ENCODE measurements at regions not wholly inside any gene's neighbourhood (a gene's known extent, or its start where the extent isn't known, plus 50 kb on each side); places are given as distances from the start of the nearest gene placed in this dataset.

DNA sequence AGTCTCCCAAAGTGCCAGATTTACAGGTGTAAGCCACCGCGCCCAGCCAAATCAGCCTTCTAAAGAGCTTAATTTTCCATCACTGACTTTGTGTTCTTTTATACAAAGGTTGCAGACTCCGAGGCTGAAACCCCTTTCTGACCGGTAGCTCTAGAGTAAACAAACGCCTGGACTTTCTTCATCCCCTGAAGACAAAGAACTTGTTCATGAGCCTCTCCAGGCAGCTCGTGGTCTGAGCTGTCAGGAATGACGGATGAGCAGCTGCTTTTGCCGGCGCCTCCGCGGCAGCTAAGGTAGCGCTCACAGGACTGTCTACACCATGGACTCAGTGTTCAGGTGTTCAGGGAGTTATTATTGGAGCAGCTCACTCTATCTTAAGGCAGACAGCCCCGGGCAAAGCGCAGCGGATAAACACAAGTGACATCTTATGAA lies 128.5 kb upstream of the ERRFI1 start (continued):
- TF ChIP-seq, protein P1, sequence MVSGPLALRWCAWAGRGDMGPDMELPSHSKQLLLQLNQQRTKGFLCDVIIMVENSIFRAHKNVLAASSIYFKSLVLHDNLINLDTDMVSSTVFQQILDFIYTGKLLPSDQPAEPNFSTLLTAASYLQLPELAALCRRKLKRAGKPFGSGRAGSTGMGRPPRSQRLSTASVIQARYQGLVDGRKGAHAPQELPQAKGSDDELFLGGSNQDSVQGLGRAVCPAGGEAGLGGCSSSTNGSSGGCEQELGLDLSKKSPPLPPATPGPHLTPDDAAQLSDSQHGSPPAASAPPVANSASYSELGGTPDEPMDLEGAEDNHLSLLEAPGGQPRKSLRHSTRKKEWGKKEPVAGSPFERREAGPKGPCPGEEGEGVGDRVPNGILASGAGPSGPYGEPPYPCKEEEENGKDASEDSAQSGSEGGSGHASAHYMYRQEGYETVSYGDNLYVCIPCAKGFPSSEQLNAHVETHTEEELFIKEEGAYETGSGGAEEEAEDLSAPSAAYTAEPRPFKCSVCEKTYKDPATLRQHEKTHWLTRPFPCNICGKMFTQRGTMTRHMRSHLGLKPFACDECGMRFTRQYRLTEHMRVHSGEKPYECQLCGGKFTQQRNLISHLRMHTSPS (CRISPR knock-in tag; IDR thresholded peaks at IDR 0.05; ENCODE audit: low read depth), result no peak
- TF ChIP-seq TARDBP (CRISPR knock-in tag; IDR thresholded peaks at IDR 0.05) (peak; percentile 85), ZFX (CRISPR knock-in tag; IDR thresholded peaks at IDR 0.05; ENCODE audit: low read depth) (no peak; the same call in 1 of the 2 replicates), ZNF484 (CRISPR knock-in tag; IDR thresholded peaks at IDR 0.05; ENCODE audit: borderline replicate concordance, low read depth) (no peak), ZNF589 (CRISPR knock-in tag; conservative IDR thresholded peaks at IDR 0.05) (no peak), SMAD3 (CRISPR knock-in tag; IDR thresholded peaks at IDR 0.05) (peak; percentile 87), ZNF577 (CRISPR knock-in tag; IDR thresholded peaks at IDR 0.05; ENCODE audit: borderline replicate concordance, low read depth) (no peak), ZSCAN12 (CRISPR knock-in tag; IDR thresholded peaks at IDR 0.05) (no peak), FOXA3 (CRISPR knock-in tag; IDR thresholded peaks at IDR 0.05) (peak; percentile 90), ZNF33B (CRISPR knock-in tag; IDR thresholded peaks at IDR 0.05) (no peak), KDM5A (IDR thresholded peaks at IDR 0.05; ENCODE audit: borderline replicate concordance, low read length) (peak; percentile 8; the same call in 1 of the 2 replicates), ZNF773 (CRISPR knock-in tag; IDR thresholded peaks at IDR 0.05; ENCODE audit: borderline replicate concordance) (no peak), ZNF670 (CRISPR knock-in tag; IDR thresholded peaks at IDR 0.05; ENCODE audit: borderline replicate concordance) (no peak), MAF1 (CRISPR knock-in tag; IDR thresholded peaks at IDR 0.05; ENCODE audit: borderline replicate concordance) (no peak), ZKSCAN8 (CRISPR knock-in tag; IDR thresholded peaks at IDR 0.05; ENCODE audit: borderline replicate concordance) (peak; percentile 39; the same call in 1 of the 2 replicates)
- TF ChIP-seq, protein P2, sequence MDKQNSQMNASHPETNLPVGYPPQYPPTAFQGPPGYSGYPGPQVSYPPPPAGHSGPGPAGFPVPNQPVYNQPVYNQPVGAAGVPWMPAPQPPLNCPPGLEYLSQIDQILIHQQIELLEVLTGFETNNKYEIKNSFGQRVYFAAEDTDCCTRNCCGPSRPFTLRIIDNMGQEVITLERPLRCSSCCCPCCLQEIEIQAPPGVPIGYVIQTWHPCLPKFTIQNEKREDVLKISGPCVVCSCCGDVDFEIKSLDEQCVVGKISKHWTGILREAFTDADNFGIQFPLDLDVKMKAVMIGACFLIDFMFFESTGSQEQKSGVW (CRISPR knock-in tag; IDR thresholded peaks at IDR 0.05; ENCODE audit: borderline replicate concordance), result no peak
- TF ChIP-seq, protein P3, sequence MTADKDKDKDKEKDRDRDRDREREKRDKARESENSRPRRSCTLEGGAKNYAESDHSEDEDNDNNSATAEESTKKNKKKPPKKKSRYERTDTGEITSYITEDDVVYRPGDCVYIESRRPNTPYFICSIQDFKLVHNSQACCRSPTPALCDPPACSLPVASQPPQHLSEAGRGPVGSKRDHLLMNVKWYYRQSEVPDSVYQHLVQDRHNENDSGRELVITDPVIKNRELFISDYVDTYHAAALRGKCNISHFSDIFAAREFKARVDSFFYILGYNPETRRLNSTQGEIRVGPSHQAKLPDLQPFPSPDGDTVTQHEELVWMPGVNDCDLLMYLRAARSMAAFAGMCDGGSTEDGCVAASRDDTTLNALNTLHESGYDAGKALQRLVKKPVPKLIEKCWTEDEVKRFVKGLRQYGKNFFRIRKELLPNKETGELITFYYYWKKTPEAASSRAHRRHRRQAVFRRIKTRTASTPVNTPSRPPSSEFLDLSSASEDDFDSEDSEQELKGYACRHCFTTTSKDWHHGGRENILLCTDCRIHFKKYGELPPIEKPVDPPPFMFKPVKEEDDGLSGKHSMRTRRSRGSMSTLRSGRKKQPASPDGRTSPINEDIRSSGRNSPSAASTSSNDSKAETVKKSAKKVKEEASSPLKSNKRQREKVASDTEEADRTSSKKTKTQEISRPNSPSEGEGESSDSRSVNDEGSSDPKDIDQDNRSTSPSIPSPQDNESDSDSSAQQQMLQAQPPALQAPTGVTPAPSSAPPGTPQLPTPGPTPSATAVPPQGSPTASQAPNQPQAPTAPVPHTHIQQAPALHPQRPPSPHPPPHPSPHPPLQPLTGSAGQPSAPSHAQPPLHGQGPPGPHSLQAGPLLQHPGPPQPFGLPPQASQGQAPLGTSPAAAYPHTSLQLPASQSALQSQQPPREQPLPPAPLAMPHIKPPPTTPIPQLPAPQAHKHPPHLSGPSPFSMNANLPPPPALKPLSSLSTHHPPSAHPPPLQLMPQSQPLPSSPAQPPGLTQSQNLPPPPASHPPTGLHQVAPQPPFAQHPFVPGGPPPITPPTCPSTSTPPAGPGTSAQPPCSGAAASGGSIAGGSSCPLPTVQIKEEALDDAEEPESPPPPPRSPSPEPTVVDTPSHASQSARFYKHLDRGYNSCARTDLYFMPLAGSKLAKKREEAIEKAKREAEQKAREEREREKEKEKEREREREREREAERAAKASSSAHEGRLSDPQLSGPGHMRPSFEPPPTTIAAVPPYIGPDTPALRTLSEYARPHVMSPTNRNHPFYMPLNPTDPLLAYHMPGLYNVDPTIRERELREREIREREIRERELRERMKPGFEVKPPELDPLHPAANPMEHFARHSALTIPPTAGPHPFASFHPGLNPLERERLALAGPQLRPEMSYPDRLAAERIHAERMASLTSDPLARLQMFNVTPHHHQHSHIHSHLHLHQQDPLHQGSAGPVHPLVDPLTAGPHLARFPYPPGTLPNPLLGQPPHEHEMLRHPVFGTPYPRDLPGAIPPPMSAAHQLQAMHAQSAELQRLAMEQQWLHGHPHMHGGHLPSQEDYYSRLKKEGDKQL (CRISPR knock-in tag; IDR thresholded peaks at IDR 0.05; ENCODE audit: low read depth), result peak; percentile 81; the same call in 1 of the 2 replicates
- TF ChIP-seq, protein P4, sequence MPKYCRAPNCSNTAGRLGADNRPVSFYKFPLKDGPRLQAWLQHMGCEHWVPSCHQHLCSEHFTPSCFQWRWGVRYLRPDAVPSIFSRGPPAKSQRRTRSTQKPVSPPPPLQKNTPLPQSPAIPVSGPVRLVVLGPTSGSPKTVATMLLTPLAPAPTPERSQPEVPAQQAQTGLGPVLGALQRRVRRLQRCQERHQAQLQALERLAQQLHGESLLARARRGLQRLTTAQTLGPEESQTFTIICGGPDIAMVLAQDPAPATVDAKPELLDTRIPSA (CRISPR knock-in tag; IDR thresholded peaks at IDR 0.05; ENCODE audit: borderline replicate concordance), result no peak
- TF ChIP-seq, protein P5, sequence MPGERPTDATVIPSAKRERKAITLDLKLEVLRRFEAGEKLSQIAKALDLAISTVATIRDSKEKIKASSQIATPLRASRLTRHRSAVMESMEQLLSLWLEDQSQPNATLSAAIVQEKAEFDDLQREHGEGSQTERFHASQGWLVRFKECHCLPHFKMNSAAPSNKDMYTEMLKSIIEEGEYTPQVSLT (CRISPR knock-in tag; IDR thresholded peaks at IDR 0.05; ENCODE audit: borderline replicate concordance, low read depth), result no peak
- TF ChIP-seq, protein P6, sequence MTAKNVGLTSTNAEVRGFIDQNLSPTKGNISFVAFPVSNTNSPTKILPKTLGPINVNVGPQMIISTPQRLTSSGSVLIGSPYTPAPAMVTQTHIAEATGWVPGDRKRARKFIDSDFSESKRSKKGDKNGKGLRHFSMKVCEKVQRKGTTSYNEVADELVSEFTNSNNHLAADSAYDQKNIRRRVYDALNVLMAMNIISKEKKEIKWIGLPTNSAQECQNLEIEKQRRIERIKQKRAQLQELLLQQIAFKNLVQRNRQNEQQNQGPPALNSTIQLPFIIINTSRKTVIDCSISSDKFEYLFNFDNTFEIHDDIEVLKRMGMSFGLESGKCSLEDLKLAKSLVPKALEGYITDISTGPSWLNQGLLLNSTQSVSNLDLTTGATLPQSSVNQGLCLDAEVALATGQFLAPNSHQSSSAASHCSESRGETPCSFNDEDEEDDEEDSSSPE (CRISPR knock-in tag; IDR thresholded peaks at IDR 0.05), result peak; percentile 51; the same call in 1 of the 2 replicates
